ENCODE measurements at regions not wholly inside any gene's neighbourhood (a gene's known extent, or its start where the extent isn't known, plus 50 kb on each side); places are given as distances from the start of the nearest gene placed in this dataset.

GRCh38 chr3:28826840-28827239 lies 454.0 kb upstream of the RBMS3 start:
- DNase-seq, result no peak

- DNase-seq, result no peak
These were observed 445.6 kb upstream of the RBMS3 start for GRCh38 chr3:28835249-28835648.

GRCh38 chr3:28835751-28836150 lies 445.1 kb upstream of the RBMS3 start:
- DNase-seq, result no peak

GRCh38 chr3:28836199-28836598 lies 444.7 kb upstream of the RBMS3 start:
- DNase-seq, result no peak

- DNase-seq, result no peak
These were observed 439.9 kb upstream of the RBMS3 start for GRCh38 chr3:28840976-28841376.

GRCh38 chr3:28841441-28841840 lies 439.4 kb upstream of the RBMS3 start:
- no peak for DNase-seq

GRCh38 chr3:28844298-28845005 lies 436.4 kb upstream of the RBMS3 start:
- no peak for DNase-seq

GRCh38 chr3:28845006-28845324 lies 435.9 kb upstream of the RBMS3 start:
- no peak for DNase-seq

- DNase-seq, result no peak
These were observed 433.8 kb upstream of the RBMS3 start for GRCh38 chr3:28846971-28847478.

- DNase-seq, result no peak
These were observed 433.1 kb upstream of the RBMS3 start for GRCh38 chr3:28847736-28848135.

GRCh38 chr3:28850186-28850585 lies 430.7 kb upstream of the RBMS3 start:
- DNase-seq, result no peak

GRCh38 chr3:28853830-28854229 lies 427.0 kb upstream of the RBMS3 start:
- DNase-seq, result no peak

GRCh38 chr3:28856796-28857195 lies 424.1 kb upstream of the RBMS3 start:
- DNase-seq, result no peak

- peak; percentile 23 for DNase-seq
These were observed 421.0 kb upstream of the RBMS3 start for GRCh38 chr3:28859897-28860296.

- peak; percentile 55 for DNase-seq
These were observed 420.6 kb upstream of the RBMS3 start for GRCh38 chr3:28860307-28860706.

- no peak for DNase-seq
These were observed 417.7 kb upstream of the RBMS3 start for GRCh38 chr3:28863186-28863585.

GRCh38 chr3:28867836-28868235 lies 413.0 kb upstream of the RBMS3 start:
- no peak for DNase-seq

GRCh38 chr3:28868897-28869296 lies 412.0 kb upstream of the RBMS3 start:
- DNase-seq, result no peak

GRCh38 chr3:28877912-28878311 lies 403.0 kb upstream of the RBMS3 start:
- DNase-seq, result no peak

GRCh38 chr3:28890373-28890772 lies 390.5 kb upstream of the RBMS3 start:
- no peak for DNase-seq

- no peak for DNase-seq
These were observed 389.4 kb upstream of the RBMS3 start for GRCh38 chr3:28891485-28891884.

GRCh38 chr3:28900301-28900700 lies 380.6 kb upstream of the RBMS3 start:
- no peak for DNase-seq

- no peak for DNase-seq
These were observed 379.9 kb upstream of the RBMS3 start for GRCh38 chr3:28901018-28901417.

GRCh38 chr3:28903171-28903601 lies 377.7 kb upstream of the RBMS3 start:
- DNase-seq, result no peak

- DNase-seq, result no peak
These were observed 375.1 kb upstream of the RBMS3 start for GRCh38 chr3:28905798-28906197.

Measured in hindlimb muscle (tissue), 1 donor.